Left ventricle myocardium inferior (tissue), 1 donor: ENCODE measurements at regions not wholly inside any gene's neighbourhood (a gene's known extent, or its start where the extent isn't known, plus 50 kb on each side); places are given as distances from the start of the nearest gene placed in this dataset.
"Not testable (repeated sequence)": the region's sequence is repeated elsewhere in the genome, so short reads cannot be mapped to it uniquely, and the experiment has no call there.

ENCODE experiments used
- DNase-seq: peaks from one replicate; pipeline ENCODE4 v3.0.0-alpha.2; 2020
- H3K27ac ChIP-seq: fragments of 200-600 bp; replicated peaks from 2 replicates; pipeline ENCODE4 v1.8.0; 2021
- H3K27me3 ChIP-seq: fragments of 200-600 bp; 2 replicates; pipeline ENCODE4 v1.8.0; 2021; ENCODE audit warnings: low read depth
- H3K36me3 ChIP-seq: fragments of 200-600 bp; 2 replicates; pipeline ENCODE4 v1.8.0; 2021
- H3K4me1 ChIP-seq: fragments of 200-600 bp; 2 replicates; pipeline ENCODE4 v1.8.0; 2021
- H3K4me3 ChIP-seq: fragments of 200-600 bp; 2 replicates; pipeline ENCODE4 v1.8.0; 2021; ENCODE audit warnings: mild to moderate bottlenecking, moderate library complexity
- H3K9me3 ChIP-seq: fragments of 200-600 bp; replicated peaks from 2 replicates; pipeline ENCODE4 v1.8.0; 2021
- CTCF ChIP-seq: fragments of 200-600 bp; IDR thresholded peaks from 2 replicates; pipeline ENCODE4 v1.8.0; 2021; ENCODE audit warnings: antibody characterized with exemption, mild to moderate bottlenecking, borderline replicate concordance
- intact Hi-C: fragments of 100-400 bp; cut with micrococcal nuclease; formaldehyde crosslinking; loops from one replicate; pipeline ENCODE4 v1.11.0; 2022
- donor health status: DM: no; HTN: yes; CAD: no; lungs with severe emphysema.

GRCh38 chr12:88362439-88362838 lies 217.8 kb downstream of the KITLG start:
- no peak for TF ChIP-seq CTCF
- Histone ChIP-seq H3K36me3 (no peaks in the 10 kb centered on the region), H3K9me3 (peaks cover 15% of the 10 kb centered on the region), H3K27ac (no peak overlapping the region), H3K4me3 (no peak overlapping the region), H3K27me3 (no peaks in the 10 kb centered on the region), H3K4me1 (no peaks in the 10 kb centered on the region)
- no peak for DNase-seq
- intact Hi-C loops, result no loop called here

GRCh38 chr12:88365403-88365802 lies 214.9 kb downstream of the KITLG start:
- intact Hi-C loops, result no loop called here
- H3K27me3 ChIP-seq, result no peaks in the 10 kb centered on the region
- no peaks in the 10 kb centered on the region for H3K36me3 ChIP-seq
- no peak for TF ChIP-seq CTCF
- DNase-seq, result no peak
- no peak overlapping the region for H3K4me3 ChIP-seq
- H3K27ac ChIP-seq, result no peak overlapping the region
- no peaks in the 10 kb centered on the region for H3K4me1 ChIP-seq
- H3K9me3 ChIP-seq, result peaks cover 7% of the 10 kb centered on the region

DNA sequence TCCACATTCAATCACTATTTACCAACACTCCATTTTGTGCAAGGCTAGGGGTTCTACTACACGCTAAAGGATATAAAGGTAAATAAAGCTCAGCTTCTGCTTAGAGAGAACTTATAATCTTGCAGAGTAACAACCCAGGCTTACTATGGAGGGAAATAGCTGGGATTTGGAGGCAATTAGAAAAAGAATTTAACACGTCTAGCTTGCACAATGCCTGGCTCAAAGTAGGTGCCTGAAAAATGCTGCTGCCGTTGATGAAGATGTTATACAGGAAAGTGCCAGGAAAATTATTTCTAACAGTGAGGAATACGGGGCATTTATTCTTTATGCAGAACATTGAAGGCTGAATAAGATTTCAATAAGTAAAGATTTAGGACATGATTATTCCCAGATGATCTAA lies 214.2 kb downstream of the KITLG start:
- Histone ChIP-seq H3K27me3 (no peaks in the 10 kb centered on the region), H3K4me3 (no peak overlapping the region), H3K36me3 (no peaks in the 10 kb centered on the region), H3K27ac (no peak overlapping the region), H3K9me3 (peaks cover 7% of the 10 kb centered on the region), H3K4me1 (no peaks in the 10 kb centered on the region)
- intact Hi-C loops, result no loop called here
- TF ChIP-seq CTCF, result no peak
- no peak for DNase-seq

GRCh38 chr12:88367231-88367630 lies 213.0 kb downstream of the KITLG start:
- no peaks in the 10 kb centered on the region for H3K36me3 ChIP-seq

DNA sequence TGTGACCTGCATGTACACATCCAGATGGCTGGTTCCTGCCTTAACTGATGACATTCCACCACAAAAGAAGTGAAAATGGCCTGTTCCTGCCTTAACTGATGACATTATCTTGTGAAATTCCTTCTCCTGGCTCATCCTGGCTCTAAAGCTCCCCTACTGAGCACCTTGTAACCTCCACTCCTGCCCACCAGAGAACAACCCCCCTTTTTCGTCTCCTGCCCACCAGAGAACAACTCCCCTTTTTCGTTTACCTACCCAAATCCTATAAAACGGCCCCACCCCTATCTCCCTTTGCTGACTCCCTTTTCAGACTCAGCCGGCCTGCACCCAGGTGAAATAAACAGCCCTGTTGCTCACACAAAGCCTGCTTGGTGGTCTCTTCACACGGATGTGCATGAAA lies 212.2 kb downstream of the KITLG start:
- intact Hi-C loops, H3K27me3 ChIP-seq, H3K9me3 ChIP-seq, H3K36me3 ChIP-seq, DNase-seq, H3K4me3 ChIP-seq, H3K4me1 ChIP-seq, H3K27ac ChIP-seq: not testable (repeated sequence)

More at GRCh38 chr12:88367231-88367630, 213.0 kb downstream of the KITLG start:
- H3K9me3 ChIP-seq, result peaks cover 1% of the 10 kb centered on the region
- no peak for DNase-seq
- no peaks in the 10 kb centered on the region for H3K27me3 ChIP-seq
- intact Hi-C loops, result no loop called here
- H3K4me3 ChIP-seq, result no peak overlapping the region
- no peak overlapping the region for H3K27ac ChIP-seq
- H3K4me1 ChIP-seq, result no peaks in the 10 kb centered on the region
- TF ChIP-seq CTCF, result no peak

GRCh38 chr12:88371416-88372183 lies 208.7 kb downstream of the KITLG start:
- no peak overlapping the region for H3K27ac ChIP-seq
- no peak for DNase-seq

More at GRCh38 chr12:88371416-88372183, 208.7 kb downstream of the KITLG start:
- H3K4me1 ChIP-seq, result no peaks in the 10 kb centered on the region
- no peak for TF ChIP-seq CTCF
- H3K4me3 ChIP-seq, result no peak overlapping the region
- no peaks in the 10 kb centered on the region for H3K36me3 ChIP-seq
- H3K27me3 ChIP-seq, result no peaks in the 10 kb centered on the region
- no peaks in the 10 kb centered on the region for H3K9me3 ChIP-seq
- intact Hi-C loops, result no loop called here
